HG02798 (cell line): ENCODE measurements at regions not wholly inside any gene's neighbourhood (a gene's known extent, or its start where the extent isn't known, plus 50 kb on each side); places are given as distances from the start of the nearest gene placed in this dataset.

Source experiments
- ATAC-seq: cut with Tn5 transposase; IDR thresholded peaks from one replicate; pipeline ENCODE4 v1.9.1; 2021; ENCODE audit warnings: mild to moderate bottlenecking; ENCODE audit not compliant: unreplicated experiment, poor library complexity

DNA sequence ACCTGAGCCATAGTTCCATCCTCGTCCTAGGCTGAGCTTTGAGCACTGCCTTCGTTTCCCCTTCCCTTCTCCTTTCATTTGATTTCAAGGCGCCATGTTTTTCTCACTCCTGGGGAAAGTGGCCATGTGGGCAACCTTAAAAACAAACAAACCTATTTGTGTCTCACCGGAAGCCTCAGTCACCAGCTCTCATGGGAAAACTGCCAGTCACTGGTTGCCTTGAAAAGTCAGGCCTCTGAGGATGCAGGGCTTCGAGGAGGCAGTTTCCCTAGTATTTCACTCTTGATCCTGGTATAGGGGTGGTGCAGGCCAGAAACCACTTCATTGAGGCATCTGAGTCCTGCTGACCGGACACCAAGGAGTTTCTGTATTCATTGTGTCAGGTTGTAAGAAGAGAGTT is 59.2 kb upstream of the TRIB2 start:
- no peak for ATAC-seq

DNA sequence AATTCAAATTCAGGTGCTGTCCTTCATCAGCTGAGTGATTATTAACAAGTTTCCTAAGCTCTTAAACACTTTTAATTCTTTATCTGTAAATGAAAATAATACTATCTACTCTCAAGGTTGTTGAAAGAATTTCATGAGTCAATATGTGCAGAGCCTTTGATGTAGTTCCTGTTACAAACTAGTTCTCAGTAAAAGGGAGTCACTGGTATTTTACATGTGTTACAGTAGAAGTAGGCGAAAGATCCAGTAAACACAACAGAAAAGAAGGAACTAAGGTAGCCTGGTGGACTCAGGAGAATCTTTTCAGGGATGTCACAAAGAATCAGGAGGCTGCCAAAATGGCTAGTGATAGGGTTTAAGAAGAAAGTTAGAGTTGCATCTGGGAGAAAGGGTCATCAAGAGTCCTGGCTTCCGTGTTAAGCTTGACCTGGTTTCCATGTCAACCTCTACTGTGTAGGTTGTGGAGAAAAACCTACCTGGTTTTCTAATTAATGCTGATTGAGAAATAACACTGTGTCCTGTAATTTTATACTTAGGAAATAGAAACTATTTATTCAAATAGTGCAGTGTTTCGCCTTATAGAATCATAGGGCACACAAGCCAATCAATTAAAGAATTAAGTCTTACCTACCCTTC is 58.3 kb upstream of the TRIB2 start:
- no peak for ATAC-seq

DNA sequence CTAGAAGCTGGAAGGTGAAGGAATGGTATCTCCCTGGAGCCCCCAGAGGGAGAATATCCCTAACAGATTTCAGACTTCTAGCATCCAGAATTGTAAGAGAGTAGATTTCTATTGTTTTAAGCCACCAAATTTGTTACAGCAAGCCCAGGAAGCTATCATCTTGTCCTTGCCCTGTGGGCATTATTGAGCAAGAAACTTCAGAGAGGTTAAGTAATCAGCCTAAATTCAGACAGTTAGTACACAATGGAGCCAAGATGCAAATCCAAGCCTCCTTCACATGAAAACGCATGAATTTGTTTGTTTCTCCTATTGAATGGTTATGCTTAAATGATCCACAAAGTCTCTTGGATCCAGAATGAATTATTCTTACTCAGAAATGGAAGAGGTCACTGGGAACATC is 55.2 kb upstream of the TRIB2 start:
- ATAC-seq, result no peak

DNA sequence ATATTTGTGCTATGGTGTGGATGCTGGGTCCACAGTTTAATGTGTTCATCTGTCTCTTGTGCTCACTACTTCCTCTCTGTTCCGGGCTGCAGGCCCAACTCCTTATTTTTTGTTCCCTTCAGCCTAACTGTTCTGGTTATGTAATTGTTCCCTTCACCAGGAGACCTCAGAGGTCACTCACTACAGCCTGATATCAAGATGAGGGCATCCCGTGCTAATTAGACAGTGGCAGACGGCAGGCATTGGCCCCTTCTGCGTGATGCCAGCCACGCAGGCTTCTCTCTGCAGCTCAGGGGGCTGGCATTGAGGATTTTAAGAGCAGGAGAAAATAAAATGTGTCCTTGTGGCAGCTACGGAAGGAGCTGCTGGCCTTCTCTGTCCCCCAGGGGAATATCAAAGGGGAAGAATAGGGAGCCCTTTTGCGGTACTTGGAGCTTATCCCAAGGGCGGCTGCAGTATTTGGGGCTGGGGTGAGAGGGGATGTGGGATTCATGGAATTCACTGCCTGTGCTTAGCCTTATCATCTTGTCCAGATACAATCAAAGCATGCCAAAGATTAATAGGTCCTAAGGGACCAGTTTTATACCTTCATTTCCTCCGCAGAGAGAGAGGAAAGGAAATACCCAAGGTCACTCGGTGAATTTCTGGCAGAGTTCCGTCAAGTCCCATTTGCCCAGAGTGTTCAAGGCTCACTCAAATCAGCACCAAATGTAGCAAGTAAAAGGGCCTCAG is 53.3 kb upstream of the TRIB2 start:
- no peak for ATAC-seq

DNA sequence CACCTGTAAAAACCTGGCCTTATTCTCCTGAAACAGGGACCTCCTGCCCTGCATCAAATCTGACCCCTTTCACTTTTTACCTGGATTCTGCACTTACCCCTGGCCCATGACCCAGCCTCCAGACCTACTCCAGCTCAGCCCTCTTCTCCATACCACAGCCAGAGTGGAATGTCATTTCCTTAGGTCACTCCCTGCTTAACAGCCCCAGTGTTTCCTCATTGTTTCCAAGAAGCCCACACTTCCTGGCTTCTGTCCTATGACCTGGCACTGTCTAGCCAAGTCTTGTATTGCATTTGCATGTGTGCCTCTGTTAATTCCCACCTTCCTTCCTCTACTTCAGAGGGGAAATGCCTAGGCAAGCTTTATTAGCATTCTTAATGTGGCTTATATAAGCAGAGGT is 51.4 kb upstream of the TRIB2 start:
- ATAC-seq, result no peak

DNA sequence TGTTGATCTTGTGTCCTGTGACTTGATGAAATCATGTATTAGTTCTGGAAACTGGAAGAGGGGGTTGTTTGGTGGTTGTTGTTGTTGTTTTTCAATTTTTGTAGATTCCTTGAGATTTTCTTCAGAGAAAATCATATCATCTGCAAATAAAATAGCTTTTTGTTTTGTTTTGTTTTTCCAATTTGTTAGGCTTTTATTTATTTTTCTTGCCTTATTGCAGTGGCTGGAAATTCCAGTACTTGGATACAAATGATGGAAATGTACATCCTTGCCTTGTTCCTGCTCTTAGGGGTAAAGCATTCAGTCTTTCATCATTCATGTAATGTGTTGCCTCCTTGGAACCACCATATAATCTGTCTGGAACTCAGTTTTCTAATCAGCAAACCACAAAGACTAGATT is 50.3 kb upstream of the TRIB2 start:
- ATAC-seq, result no peak
